AG09319 (cell line): ENCODE measurements at regions not wholly inside any gene's neighbourhood (a gene's known extent, or its start where the extent isn't known, plus 50 kb on each side); places are given as distances from the start of the nearest gene placed in this dataset.
"Not testable (repeated sequence)": the region's sequence is repeated elsewhere in the genome, so short reads cannot be mapped to it uniquely, and the experiment has no call there.

Source experiments
- DNase-seq: peaks from one replicate; pipeline ENCODE4 v3.0.0-alpha.2; 2010; ENCODE audit warnings: low read depth; ENCODE audit errors: extremely low read depth
- TF ChIP-seq, protein P1 (sequence below): IDR thresholded peaks from 2 replicates; pipeline ENCODE4 v1.5.1; 2011; ENCODE audit warnings: low read depth, mild to moderate bottlenecking, inconsistent platforms, low read length, moderate library complexity

DNA sequence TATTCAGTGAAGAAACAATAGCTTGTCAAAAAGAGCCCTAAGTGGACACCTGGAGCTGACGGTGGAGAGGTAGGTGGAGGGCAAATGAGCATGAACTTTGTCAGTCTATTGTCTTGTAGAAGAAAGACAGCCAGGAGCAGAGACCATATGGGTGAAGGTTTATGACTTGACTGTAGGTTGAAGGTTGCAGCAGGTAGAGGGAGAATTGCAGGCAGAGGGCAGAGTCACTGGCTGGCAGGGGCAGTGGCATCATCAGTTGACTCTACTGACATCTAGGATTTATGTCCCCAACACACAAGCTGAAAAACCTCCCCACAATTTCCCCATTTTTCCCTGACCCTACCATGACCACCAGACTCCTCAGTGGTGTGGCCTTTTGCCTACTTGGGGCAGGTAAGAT lies 243.6 kb upstream of the PRSS58 start:
- TF ChIP-seq, protein P1, sequence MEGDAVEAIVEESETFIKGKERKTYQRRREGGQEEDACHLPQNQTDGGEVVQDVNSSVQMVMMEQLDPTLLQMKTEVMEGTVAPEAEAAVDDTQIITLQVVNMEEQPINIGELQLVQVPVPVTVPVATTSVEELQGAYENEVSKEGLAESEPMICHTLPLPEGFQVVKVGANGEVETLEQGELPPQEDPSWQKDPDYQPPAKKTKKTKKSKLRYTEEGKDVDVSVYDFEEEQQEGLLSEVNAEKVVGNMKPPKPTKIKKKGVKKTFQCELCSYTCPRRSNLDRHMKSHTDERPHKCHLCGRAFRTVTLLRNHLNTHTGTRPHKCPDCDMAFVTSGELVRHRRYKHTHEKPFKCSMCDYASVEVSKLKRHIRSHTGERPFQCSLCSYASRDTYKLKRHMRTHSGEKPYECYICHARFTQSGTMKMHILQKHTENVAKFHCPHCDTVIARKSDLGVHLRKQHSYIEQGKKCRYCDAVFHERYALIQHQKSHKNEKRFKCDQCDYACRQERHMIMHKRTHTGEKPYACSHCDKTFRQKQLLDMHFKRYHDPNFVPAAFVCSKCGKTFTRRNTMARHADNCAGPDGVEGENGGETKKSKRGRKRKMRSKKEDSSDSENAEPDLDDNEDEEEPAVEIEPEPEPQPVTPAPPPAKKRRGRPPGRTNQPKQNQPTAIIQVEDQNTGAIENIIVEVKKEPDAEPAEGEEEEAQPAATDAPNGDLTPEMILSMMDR: no peak
- DNase-seq: no peak

DNA sequence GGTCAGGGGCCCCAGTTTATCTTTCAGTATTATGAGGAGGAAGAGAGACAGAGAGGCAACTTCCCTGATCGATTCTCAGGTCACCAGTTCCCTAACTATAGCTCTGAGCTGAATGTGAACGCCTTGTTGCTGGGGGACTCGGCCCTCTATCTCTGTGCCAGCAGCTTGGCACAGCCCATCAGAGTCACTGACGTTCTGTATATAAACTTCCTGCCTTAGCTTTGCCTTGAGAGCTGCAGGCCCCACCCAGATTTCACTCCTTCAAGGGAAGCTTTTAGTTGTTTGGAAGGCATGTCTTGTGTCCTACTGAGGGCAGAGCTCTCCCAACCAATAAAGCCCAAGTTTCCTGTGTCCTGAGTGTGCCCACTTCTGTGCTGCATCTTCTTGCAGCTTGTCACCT lies 242.5 kb upstream of the PRSS58 start:
- TF ChIP-seq, protein P1: no peak
- no peak for DNase-seq

DNA sequence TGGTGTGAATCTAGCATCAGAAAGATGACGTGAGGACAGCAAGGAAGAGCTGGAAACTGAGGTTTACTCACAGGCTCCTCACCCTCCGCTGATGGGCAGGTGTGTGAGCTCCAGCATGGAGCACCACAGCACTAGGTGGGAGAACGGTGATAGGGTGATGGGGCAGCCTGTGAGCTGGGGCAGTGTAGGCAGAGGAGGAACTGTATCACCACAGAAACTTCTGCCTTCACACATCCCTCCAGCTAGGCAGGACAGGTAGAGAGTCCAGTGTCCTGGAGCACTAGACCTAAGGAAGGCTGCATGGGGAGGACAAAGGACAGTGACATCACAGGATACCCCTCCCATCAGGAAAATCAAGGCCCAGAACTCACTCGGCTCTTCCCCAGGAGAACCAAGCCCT lies 241.8 kb upstream of the PRSS58 start:
- TF ChIP-seq, protein P1: no peak
- no peak for DNase-seq

DNA sequence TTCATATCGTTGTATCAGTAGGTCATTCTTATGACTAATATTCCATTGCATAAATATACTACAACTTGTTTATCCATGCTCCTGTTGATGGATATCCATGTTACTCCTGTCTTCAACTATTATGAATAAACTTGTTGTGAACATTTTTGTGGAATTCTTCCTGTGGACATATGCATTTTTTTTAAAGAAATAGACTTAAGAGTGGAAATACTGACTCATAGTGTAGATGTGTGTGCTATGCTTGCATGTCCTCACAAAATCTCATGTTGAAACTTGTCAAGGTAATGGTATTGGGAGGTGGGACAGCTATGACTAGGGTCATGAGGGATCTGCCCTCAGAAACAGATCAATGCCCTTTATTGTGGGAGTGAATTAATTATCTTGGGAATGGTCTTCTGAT lies 240.5 kb upstream of the PRSS58 start:
- DNase-seq: no peak
- TF ChIP-seq, protein P1: no peak

DNA sequence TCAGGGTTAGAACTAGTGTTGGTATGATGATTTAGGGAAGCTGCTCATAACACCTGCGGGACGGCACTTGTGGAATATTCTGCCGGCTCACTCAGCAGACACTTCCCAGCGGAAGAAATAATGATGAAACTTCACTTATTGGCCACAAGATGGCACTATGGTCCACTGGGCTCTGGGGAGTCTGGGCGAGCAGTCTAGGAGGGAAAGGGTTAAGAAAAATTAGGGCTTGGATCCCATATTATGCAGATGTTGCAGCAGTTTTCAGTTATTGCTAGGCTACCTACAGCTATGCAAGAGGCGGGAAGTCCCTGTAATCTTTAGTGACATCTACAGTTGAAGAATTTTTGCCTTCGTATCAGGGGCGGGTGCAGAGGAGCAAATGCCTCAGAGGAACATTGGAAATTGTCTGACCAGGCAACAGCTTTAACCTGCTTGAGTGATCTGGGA lies 238.7 kb upstream of the PRSS58 start:
- TF ChIP-seq, protein P1: peak; percentile 70
- no peak for DNase-seq

DNA sequence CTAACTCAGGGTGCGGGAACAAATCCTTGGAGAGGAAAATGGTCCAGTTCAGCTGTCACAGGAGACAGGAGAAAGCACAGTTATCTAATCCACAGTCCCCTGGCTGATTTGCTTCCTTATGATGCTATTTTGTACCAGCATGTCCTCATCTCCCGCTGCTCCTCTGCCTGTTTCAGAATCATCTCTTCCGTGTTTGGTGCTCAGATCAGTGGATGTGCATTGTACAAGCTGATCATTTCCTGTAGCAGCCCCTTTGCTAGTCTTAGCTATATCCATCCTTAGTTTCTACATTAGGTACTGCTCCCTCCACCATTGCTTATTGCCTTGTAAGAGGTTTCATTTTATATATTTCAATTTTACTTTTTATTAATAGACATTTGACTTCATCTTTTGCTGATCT lies 238.0 kb upstream of the PRSS58 start:
- DNase-seq: not testable (repeated sequence)

DNA sequence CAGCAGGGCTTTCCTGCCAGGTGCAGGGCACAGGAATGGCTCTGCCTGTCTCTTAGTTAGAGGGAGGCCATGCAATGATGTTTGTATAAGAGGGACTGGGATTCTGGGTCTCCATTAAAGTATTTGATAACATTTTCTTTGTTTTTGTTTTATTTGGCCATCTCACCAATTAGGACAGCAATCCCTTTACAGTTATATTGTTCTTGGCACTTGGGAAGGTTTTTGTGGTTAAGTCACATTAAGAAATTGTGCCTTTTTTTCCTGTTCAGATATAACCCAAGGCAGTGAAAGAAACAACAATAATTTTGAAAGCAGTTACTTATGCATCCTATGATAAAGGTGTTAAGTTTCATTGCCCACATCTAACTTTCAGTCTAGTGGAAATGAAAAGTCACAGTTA lies 237.4 kb upstream of the PRSS58 start:
- DNase-seq: not testable (repeated sequence)

DNA sequence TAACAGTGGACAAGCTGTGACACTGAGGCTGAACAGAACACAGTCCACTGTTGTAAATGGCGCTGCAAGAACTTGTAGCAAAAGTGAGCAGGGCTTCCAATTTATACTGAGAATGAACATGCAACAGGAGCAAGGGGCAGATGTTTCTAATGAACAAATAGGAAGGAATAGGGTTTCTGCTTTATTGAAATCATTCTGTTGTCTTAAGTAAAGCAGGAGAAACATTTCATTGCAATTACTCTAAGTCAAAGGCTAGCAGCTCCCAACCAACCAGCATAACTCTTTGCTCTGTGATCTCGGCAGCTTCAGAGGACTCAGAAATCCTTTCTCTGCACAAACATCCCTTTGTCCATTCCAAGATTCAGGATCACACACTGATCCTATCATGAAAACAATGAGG lies 236.2 kb upstream of the PRSS58 start:
- no peak for DNase-seq
- TF ChIP-seq, protein P1: no peak

DNA sequence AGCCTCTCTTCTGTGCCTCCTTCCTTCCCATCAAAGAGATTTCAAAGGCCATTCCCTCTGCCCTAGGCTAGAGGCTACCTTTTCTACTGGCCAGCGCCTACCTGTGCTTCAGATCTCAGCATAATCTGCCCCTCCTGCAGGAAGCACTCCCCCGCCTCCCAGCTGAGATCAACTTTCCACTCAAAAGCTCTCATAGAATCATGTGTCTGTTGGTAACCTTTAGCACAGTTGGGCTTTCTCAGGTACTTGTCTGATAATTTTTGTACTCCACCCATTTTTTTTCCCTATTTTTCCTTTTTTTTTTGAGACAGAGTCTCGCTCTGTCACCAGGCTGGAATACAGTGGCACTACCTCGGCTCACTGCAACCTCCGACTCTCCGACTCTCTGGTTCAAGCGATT lies 231.0 kb upstream of the PRSS58 start:
- DNase-seq: no peak
- TF ChIP-seq, protein P1: no peak
